CD4-positive, alpha-beta T cell (primary cell): ENCODE measurements at regions not wholly inside any gene's neighbourhood (a gene's known extent, or its start where the extent isn't known, plus 50 kb on each side); places are given as distances from the start of the nearest gene placed in this dataset.
A peak's percentile ranks its signal among the peaks of the same experiment; 100 is the strongest.

Experiments
- ATAC-seq: fragments of 200-7000 bp; cut with Tn5 transposase; one replicate; pipeline ENCODE4 v1.10.0; 2022; ENCODE audit warnings: mild to moderate bottlenecking; ENCODE audit not compliant: poor library complexity
- CTCF ChIA-PET: fragments of 350-600 bp; sonication (Branson Sonifier 250); formaldehyde crosslinking; loops from one replicate; lab custom pipeline; 2021; ENCODE audit warnings: antibody characterized with exemption, inconsistent platforms; lab: Charles Lee
- POLR2A ChIA-PET: fragments of 350-600 bp; sonication (Branson Sonifier 250); formaldehyde crosslinking; loops from one replicate; lab custom pipeline; 2021; ENCODE audit warnings: antibody characterized with exemption, inconsistent platforms; lab: Charles Lee
- DNase-seq, 14 experiments: peaks; one replicate each; pipeline ENCODE4 v3.0.0-alpha.2; 2013 to 2020; ENCODE audit warnings: mixed read lengths in 2 of 14
- H3K27ac ChIP-seq, 2 donors: one replicate each; pipeline versions ENCODE4 v1.5.1 to v1.7.0; 2013; ENCODE audit warnings: low read length in 2 of 2, low read depth in 1 of 2, mild to moderate bottlenecking in 1 of 2
- H3K27me3 ChIP-seq, 2 experiments: 1 replicate in 1 of 2; 2 replicates in 1 of 2; pipeline versions ENCODE4 v1.6.1 to v1.7.0; 2013; ENCODE audit warnings: low read length in 2 of 2, control low read depth in 1 of 2, mild to moderate bottlenecking in 1 of 2, moderate library complexity in 1 of 2; ENCODE audit not compliant: insufficient read depth in 2 of 2, control insufficient read depth in 1 of 2
- H3K36me3 ChIP-seq: one replicate; pipeline ENCODE4 v1.6.1; 2013; ENCODE audit warnings: low read length, control low read depth; ENCODE audit not compliant: insufficient read depth
- H3K4me1 ChIP-seq: one replicate; pipeline ENCODE4 v1.6.1; 2013; ENCODE audit warnings: low read length, control low read depth; ENCODE audit not compliant: insufficient read depth
- H3K4me3 ChIP-seq: one replicate; pipeline ENCODE4 v1.5.1; 2013; ENCODE audit warnings: mild to moderate bottlenecking, low read length, moderate library complexity
- H3K9me3 ChIP-seq, 2 experiments: 1 replicate in 1 of 2; 2 replicates in 1 of 2; pipeline versions ENCODE4 v1.6.1 to v1.7.0; 2013; ENCODE audit warnings: low read length in 2 of 2, mild to moderate bottlenecking in 2 of 2, control low read depth in 1 of 2, moderate library complexity in 1 of 2; ENCODE audit not compliant: control insufficient read depth in 1 of 2, insufficient read depth in 1 of 2
- H3K27ac Mint-ChIP-seq: one replicate; pipeline ENCODE4 v1.8.0; 2020; ENCODE audit warnings: mixed read lengths
- H3K27me3 Mint-ChIP-seq: one replicate; pipeline ENCODE4 v1.8.0; 2021; ENCODE audit warnings: mixed read lengths
- H3K36me3 Mint-ChIP-seq: one replicate; pipeline ENCODE4 v1.8.0; 2021; ENCODE audit warnings: low read depth, mixed read lengths
- H3K4me1 Mint-ChIP-seq: one replicate; pipeline ENCODE4 v1.8.0; 2021; ENCODE audit warnings: low read depth, mixed read lengths
- H3K4me3 Mint-ChIP-seq: one replicate; pipeline ENCODE4 v1.8.0; 2020; ENCODE audit warnings: mild to moderate bottlenecking, mixed read lengths
- H3K9me3 Mint-ChIP-seq: one replicate; pipeline ENCODE4 v1.8.0; 2020; ENCODE audit warnings: mixed read lengths
- CTCF ChIP-seq: fragments of 200-600 bp; IDR thresholded peaks from one replicate; pipeline ENCODE4 v1.8.0; 2022; ENCODE audit warnings: antibody characterized with exemption, mild to moderate bottlenecking
- intact Hi-C, 2 experiments: fragments of 100-400 bp; cut with DNase I in 1 of 2; cut with micrococcal nuclease in 1 of 2; formaldehyde crosslinking; loops; one replicate each; pipeline versions ENCODE4 v1.15.1 to v1.9.0; 2023 to 2025; cut with DNase I, micrococcal nuclease

GRCh38 chr11:38302564-38302963 is 1704.5 kb upstream of the RAG2 start:
- Histone ChIP-seq H3K27me3 (no peaks in the 10 kb centered on the region), H3K9me3 (peaks cover 0 to 4% of the 10 kb centered on the region in 2 experiments), H3K4me1 (no peaks in the 10 kb centered on the region), H3K27ac (no peak overlapping the region), H3K4me3 (no peak overlapping the region), H3K36me3 (no peaks in the 10 kb centered on the region)
- POLR2A ChIA-PET, result no interaction called here
- no peaks in the 10 kb centered on the region for H3K36me3 Mint-ChIP-seq
- DNase-seq (no peak), ATAC-seq (no peak)
- H3K4me3 Mint-ChIP-seq, result no peak overlapping the region
- no peaks in the 10 kb centered on the region for H3K27me3 Mint-ChIP-seq
- intact Hi-C loops, result no loop called here
- no peaks in the 10 kb centered on the region for H3K4me1 Mint-ChIP-seq
- CTCF ChIA-PET, result no interaction called here
- peaks cover 9% of the 10 kb centered on the region for H3K9me3 Mint-ChIP-seq
- no peak for TF ChIP-seq CTCF
- no peak overlapping the region for H3K27ac Mint-ChIP-seq

DNA sequence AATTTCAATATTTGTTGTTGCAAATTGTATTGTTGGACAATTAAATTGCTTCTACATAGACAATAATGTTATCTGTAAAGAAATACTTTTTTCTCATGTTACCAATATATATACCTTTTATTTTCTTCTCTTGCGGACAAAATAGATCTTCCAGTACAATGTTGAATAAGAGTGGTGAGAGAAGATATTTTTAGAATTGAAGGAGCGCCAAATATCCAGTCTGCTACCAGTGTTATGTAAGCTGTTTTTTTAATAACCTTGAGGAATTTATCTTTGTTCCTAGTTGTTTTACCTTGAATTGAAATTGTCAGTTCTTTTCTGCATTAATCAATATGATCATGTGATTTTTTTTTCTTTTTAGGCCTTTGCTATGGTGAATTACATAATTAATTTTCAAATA is 1702.5 kb upstream of the RAG2 start:
- ChIA-PET CTCF (no interaction called here), POLR2A (no interaction called here)
- no peak for TF ChIP-seq CTCF
- no peak overlapping the region for H3K4me3 Mint-ChIP-seq
- no peaks in the 10 kb centered on the region for H3K4me1 Mint-ChIP-seq
- no peaks in the 10 kb centered on the region for H3K36me3 ChIP-seq
- DNase-seq (no peak), ATAC-seq (no peak)
- H3K4me3 ChIP-seq, result no peak overlapping the region
- no peaks in the 10 kb centered on the region for H3K27me3 Mint-ChIP-seq
- H3K27ac ChIP-seq, result no peak overlapping the region
- no peak overlapping the region for H3K27ac Mint-ChIP-seq
- peaks cover 10% of the 10 kb centered on the region for H3K9me3 Mint-ChIP-seq
- peaks cover 0 to 15% of the 10 kb centered on the region in 2 experiments for H3K9me3 ChIP-seq
- no peaks in the 10 kb centered on the region for H3K27me3 ChIP-seq
- intact Hi-C loops, result no loop called here
- no peaks in the 10 kb centered on the region for H3K36me3 Mint-ChIP-seq
- no peaks in the 10 kb centered on the region for H3K4me1 ChIP-seq

DNA sequence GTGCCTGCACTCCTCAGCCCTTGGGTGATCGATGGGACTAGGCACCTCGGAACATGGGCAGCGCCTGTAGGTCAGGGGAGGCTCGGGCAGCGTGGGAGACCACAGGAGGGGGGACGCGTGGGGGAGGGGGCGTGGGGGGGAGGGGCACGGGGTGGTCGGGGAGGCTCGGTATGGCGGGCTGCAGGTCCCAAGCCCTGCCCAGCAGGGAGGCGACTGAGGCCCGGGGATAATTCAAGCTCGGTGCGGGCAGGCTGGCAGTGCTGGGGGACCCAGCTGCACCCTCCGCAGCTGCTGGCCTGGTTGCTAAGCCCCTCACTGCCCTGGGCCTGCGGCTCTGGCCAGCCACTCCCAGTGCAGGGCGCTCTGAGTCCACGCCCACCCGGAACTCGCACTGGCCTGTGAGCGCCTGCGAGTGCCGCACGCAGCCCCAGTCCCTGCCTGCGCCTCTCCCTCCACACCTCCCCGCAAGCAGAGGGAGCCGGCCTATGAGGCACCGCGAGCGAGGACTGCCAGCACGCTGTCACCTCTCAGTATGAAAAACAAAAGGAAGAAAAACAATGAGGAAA is 1698.3 kb upstream of the RAG2 start:
- H3K4me1 Mint-ChIP-seq, result no peaks in the 10 kb centered on the region
- no peaks in the 10 kb centered on the region for H3K36me3 ChIP-seq
- H3K9me3 ChIP-seq, result peaks cover 3 to 15% of the 10 kb centered on the region in 2 experiments
- no peaks in the 10 kb centered on the region for H3K4me1 ChIP-seq
- ATAC-seq, result no peak
- no peak for TF ChIP-seq CTCF
- no peaks in the 10 kb centered on the region for H3K27me3 Mint-ChIP-seq
- peak in 1 of 14 experiments; percentile 5 for DNase-seq
- peaks cover 13% of the 10 kb centered on the region for H3K9me3 Mint-ChIP-seq
- no peak overlapping the region for H3K4me3 ChIP-seq
- H3K27ac ChIP-seq, result no peak overlapping the region
- intact Hi-C loops, result no loop called here
- CTCF ChIA-PET, result no interaction called here
- H3K27me3 ChIP-seq, result no peaks in the 10 kb centered on the region
- H3K36me3 Mint-ChIP-seq, result no peaks in the 10 kb centered on the region
- H3K4me3 Mint-ChIP-seq, result no peak overlapping the region
- POLR2A ChIA-PET, result no interaction called here
- no peak overlapping the region for H3K27ac Mint-ChIP-seq
